ENCODE measurements at regions not wholly inside any gene's neighbourhood (a gene's known extent, or its start where the extent isn't known, plus 50 kb on each side); places are given as distances from the start of the nearest gene placed in this dataset.

GRCh38 chr15:69783211-69783610, 314.5 kb downstream of the TLE3 start:
- no peaks in the 10 kb centered on the region for H3K36me3 Mint-ChIP-seq
- no peaks in the 10 kb centered on the region for H3K9me3 Mint-ChIP-seq
- H3K27ac ChIP-seq (ENCODE audit: low read length), result no peak overlapping the region
- H3K4me1 ChIP-seq (ENCODE audit: control insufficient read depth, insufficient read depth, low read length), result no peaks in the 10 kb centered on the region
- no peaks in the 10 kb centered on the region for H3K9me3 ChIP-seq (ENCODE audit: control insufficient read depth, insufficient read depth, low read length)
- TF ChIP-seq CTCF (IDR thresholded peaks at IDR 0.05), result no peak
- DNase-seq (no peak), ATAC-seq (no peak)
- H3K36me3 ChIP-seq (ENCODE audit: control insufficient read depth, insufficient read depth, low read length), result no peaks in the 10 kb centered on the region
- H3K27me3 Mint-ChIP-seq (ENCODE audit: low read depth in 2 of 2), result peaks cover 41 to 79% of the 10 kb centered on the region in 2 donors
- no peak overlapping the region for H3K4me3 ChIP-seq (ENCODE audit: low read length)
- intact Hi-C loops (cut with micrococcal nuclease), result no loop called here
- 93% methylated on average over 6 of the region's 9 CpGs for WGBS (ENCODE audit: insufficient coverage)
- peaks cover 0 to 7% of the 10 kb centered on the region in 2 donors for H3K4me1 Mint-ChIP-seq
- no peak overlapping the region for H3K4me3 Mint-ChIP-seq
- H3K27me3 ChIP-seq (ENCODE audit: control insufficient read depth, insufficient read depth, low read length), result no peaks in the 10 kb centered on the region
- H3K27ac Mint-ChIP-seq, result no peak overlapping the region

DNA sequence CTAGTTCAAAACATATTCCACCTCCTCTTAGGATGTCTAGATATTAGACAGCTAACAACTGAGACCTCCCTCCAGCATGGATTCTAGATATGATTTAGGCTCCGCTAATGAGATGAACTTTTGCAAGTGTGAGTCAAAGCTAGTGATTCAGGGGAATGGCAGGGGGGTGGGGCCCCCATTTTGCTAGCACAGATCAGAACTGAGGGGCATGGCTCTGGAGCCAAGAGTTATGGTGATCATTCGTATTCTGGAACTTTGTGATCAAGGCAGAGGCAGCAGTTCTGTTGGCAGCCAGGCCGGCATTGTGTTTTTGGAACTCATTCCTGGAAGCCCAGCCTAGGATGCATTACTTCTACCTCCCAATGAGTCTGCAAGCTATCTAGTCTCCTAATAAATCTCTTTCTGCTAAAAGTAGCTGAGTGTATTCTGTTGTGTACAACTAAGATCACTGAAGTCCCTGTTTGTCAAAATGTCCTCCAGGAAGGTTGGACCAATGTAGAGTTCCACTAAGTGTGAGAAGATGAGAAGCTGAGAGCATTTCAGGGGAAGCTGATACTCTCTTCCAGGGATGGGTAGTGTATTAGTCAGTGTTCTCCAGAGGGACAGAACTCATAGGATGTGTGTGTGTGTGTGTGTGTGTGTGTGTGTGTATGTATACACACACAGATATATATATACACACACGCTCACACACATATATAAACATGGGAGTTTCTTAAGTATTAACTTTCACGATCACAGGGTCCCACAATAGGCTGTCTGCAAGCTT, 312.7 kb downstream of the TLE3 start:
- H3K27me3 Mint-ChIP-seq (ENCODE audit: low read depth in 2 of 2), result peaks cover 31 to 81% of the 10 kb centered on the region in 2 donors

DNA sequence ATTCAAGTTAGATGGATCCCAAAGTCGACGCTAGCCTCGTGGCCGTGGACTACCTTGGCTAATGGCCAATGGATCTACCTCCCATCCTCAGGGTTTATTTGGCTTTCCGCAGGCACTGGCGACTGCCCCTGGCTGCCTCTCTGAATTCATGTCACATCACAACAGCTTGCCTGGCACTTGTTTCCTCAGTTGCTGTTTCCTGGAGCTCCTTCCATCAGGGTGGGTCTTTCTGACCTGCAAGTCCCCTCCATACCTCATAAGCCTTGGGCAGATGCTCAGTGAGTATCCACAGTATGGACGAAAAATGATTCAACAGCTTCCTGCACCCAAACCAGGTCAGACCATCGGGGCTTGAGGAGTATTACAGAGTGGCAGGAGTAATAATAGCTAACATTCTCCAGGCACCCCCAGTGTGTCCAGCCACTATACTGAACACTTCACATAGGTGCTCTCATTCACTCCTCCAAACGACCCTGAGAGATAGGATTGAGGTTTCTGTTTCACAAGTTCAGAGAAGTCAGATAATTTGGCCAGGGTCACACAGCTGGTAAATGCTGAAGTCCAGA, 311.5 kb downstream of the TLE3 start:
- DNase-seq (no peak), ATAC-seq (no peak)
- no peak overlapping the region for H3K27ac ChIP-seq (ENCODE audit: low read length)
- no peak overlapping the region for H3K4me3 ChIP-seq (ENCODE audit: low read length)
- Mint-ChIP-seq H3K27ac (no peak overlapping the region), H3K27me3 (ENCODE audit: low read depth in 2 of 2) (peaks cover 30 to 81% of the 10 kb centered on the region in 2 donors), H3K4me1 (peaks cover 0 to 7% of the 10 kb centered on the region in 2 donors), H3K4me3 (no peak overlapping the region), H3K36me3 (no peaks in the 10 kb centered on the region), H3K9me3 (no peaks in the 10 kb centered on the region)
- no peak for TF ChIP-seq CTCF (IDR thresholded peaks at IDR 0.05)
- peaks cover 1% of the 10 kb centered on the region for H3K9me3 ChIP-seq (ENCODE audit: control insufficient read depth, insufficient read depth, low read length)
- intact Hi-C loops (cut with micrococcal nuclease), result no loop called here
- H3K36me3 ChIP-seq (ENCODE audit: control insufficient read depth, insufficient read depth, low read length), result no peaks in the 10 kb centered on the region
- no peaks in the 10 kb centered on the region for H3K27me3 ChIP-seq (ENCODE audit: control insufficient read depth, insufficient read depth, low read length)
- H3K4me1 ChIP-seq (ENCODE audit: control insufficient read depth, insufficient read depth, low read length), result no peaks in the 10 kb centered on the region
- 97% methylated on average over 7 of the region's 9 CpGs for WGBS (ENCODE audit: insufficient coverage)

More for the DNA sequence above, 312.7 kb downstream of the TLE3 start:
- 94% methylated on average over 4 of the region's 5 CpGs for WGBS (ENCODE audit: insufficient coverage)
- no peak for TF ChIP-seq CTCF (IDR thresholded peaks at IDR 0.05)
- no peaks in the 10 kb centered on the region for H3K4me1 ChIP-seq (ENCODE audit: control insufficient read depth, insufficient read depth, low read length)
- no peak overlapping the region for H3K4me3 ChIP-seq (ENCODE audit: low read length)
- Mint-ChIP-seq H3K27ac (no peak overlapping the region), H3K9me3 (no peaks in the 10 kb centered on the region), H3K4me3 (no peak overlapping the region), H3K36me3 (no peaks in the 10 kb centered on the region), H3K4me1 (peaks cover 0 to 7% of the 10 kb centered on the region in 2 donors)
- no peak overlapping the region for H3K27ac ChIP-seq (ENCODE audit: low read length)
- DNase-seq (no peak), ATAC-seq (no peak)
- intact Hi-C loops (cut with micrococcal nuclease), result no loop called here
- H3K9me3 ChIP-seq (ENCODE audit: control insufficient read depth, insufficient read depth, low read length), result no peaks in the 10 kb centered on the region
- no peaks in the 10 kb centered on the region for H3K27me3 ChIP-seq (ENCODE audit: control insufficient read depth, insufficient read depth, low read length)
- no peaks in the 10 kb centered on the region for H3K36me3 ChIP-seq (ENCODE audit: control insufficient read depth, insufficient read depth, low read length)
